ENCODE measurements at regions not wholly inside any gene's neighbourhood (a gene's known extent, or its start where the extent isn't known, plus 50 kb on each side); places are given as distances from the start of the nearest gene placed in this dataset.
A peak's percentile ranks its signal among the peaks of the same experiment; 100 is the strongest.

- TF ChIP-seq CTCF (IDR thresholded peaks at IDR 0.05; ENCODE audit: insufficient read depth, low read length): no peak
- H3K4me3 ChIP-seq (ENCODE audit: low read depth, low read length): no peak overlapping the region
- peak; percentile 7 for DNase-seq (ENCODE audit: low read depth)
These were observed 263.5 kb downstream of the YTHDC2 start for GRCh38 chr5:113776832-113777525.

- H3K4me3 ChIP-seq (ENCODE audit: low read depth, low read length): no peak overlapping the region
- no peak for TF ChIP-seq CTCF (IDR thresholded peaks at IDR 0.05; ENCODE audit: insufficient read depth, low read length)
- no peak for DNase-seq (ENCODE audit: low read depth)
These were observed 264.7 kb downstream of the YTHDC2 start for GRCh38 chr5:113778147-113778546.

GRCh38 chr5:113788141-113788655 lies 274.7 kb downstream of the YTHDC2 start:
- no peak for DNase-seq (ENCODE audit: low read depth)
- no peak for TF ChIP-seq CTCF (IDR thresholded peaks at IDR 0.05; ENCODE audit: insufficient read depth, low read length)
- H3K4me3 ChIP-seq (ENCODE audit: low read depth, low read length): no peak overlapping the region

GRCh38 chr5:113789769-113790168 lies 276.3 kb downstream of the YTHDC2 start:
- no peak overlapping the region for H3K4me3 ChIP-seq (ENCODE audit: low read depth, low read length)
- TF ChIP-seq CTCF (IDR thresholded peaks at IDR 0.05; ENCODE audit: insufficient read depth, low read length): no peak
- DNase-seq (ENCODE audit: low read depth): no peak

GRCh38 chr5:113792806-113793205 lies 279.3 kb downstream of the YTHDC2 start:
- no peak overlapping the region for H3K4me3 ChIP-seq (ENCODE audit: low read depth, low read length)
- DNase-seq (ENCODE audit: low read depth): no peak
- TF ChIP-seq CTCF (IDR thresholded peaks at IDR 0.05; ENCODE audit: insufficient read depth, low read length): no peak

GRCh38 chr5:113794981-113795380 lies 281.5 kb downstream of the YTHDC2 start:
- no peak for TF ChIP-seq CTCF (IDR thresholded peaks at IDR 0.05; ENCODE audit: insufficient read depth, low read length)
- H3K4me3 ChIP-seq (ENCODE audit: low read depth, low read length): no peak overlapping the region
- DNase-seq (ENCODE audit: low read depth): no peak

- DNase-seq (ENCODE audit: low read depth): no peak
- H3K4me3 ChIP-seq (ENCODE audit: low read depth, low read length): no peak overlapping the region
- no peak for TF ChIP-seq CTCF (IDR thresholded peaks at IDR 0.05; ENCODE audit: insufficient read depth, low read length)
These were observed 287.2 kb downstream of the YTHDC2 start for GRCh38 chr5:113800686-113801085.

All from fibroblast of the aortic adventitia (primary cell).